ENCODE measurements at regions not wholly inside any gene's neighbourhood (a gene's known extent, or its start where the extent isn't known, plus 50 kb on each side); places are given as distances from the start of the nearest gene placed in this dataset.

GRCh38 chr6:169024047-169024660 lies 229.5 kb downstream of the THBS2 start:
- no peak overlapping the region for H3K4me3 ChIP-seq
- H3K4me2 ChIP-seq: no peak overlapping the region
- no peaks in the 10 kb centered on the region for H3K9me3 ChIP-seq
- ChIA-PET CTCF (no interaction called here), POLR2A (no interaction called here)
- H3K4me1 ChIP-seq: no peaks in the 10 kb centered on the region
- no peak overlapping the region for H3K27ac ChIP-seq
- WGBS (ENCODE audit: missing lambda C conversion rate): 74% methylated on average over 19 of the region's 54 CpGs
- TF ChIP-seq CTCF (IDR thresholded peaks at IDR 0.05) (no peak), ZSCAN20 (CRISPR knock-in tag; IDR thresholded peaks at IDR 0.05) (no peak), BCL3 (IDR thresholded peaks at IDR 0.05) (no peak), RNF2 (IDR thresholded peaks at IDR 0.05; ENCODE audit: borderline replicate concordance, low read depth) (no peak), RFX5 (IDR thresholded peaks at IDR 0.05) (no peak)
- FAIRE-seq: no peak
- no peak for DNase-seq (ENCODE audit: low read depth in 1 of 2, low spot score in 1 of 2)
- ATAC-seq: no peak

GRCh38 chr6:169023161-169023874 lies 230.3 kb downstream of the THBS2 start:
- CTCF ChIA-PET: no interaction called here
- POLR2A ChIA-PET: no interaction called here
- FAIRE-seq (no peak), DNase-seq (ENCODE audit: low read depth in 1 of 2, low spot score in 1 of 2) (no peak), ATAC-seq (no peak)
- H3K4me2 ChIP-seq: no peak overlapping the region
- 76% methylated on average over 23 of the region's 23 CpGs for whole genome bisulfite sequencing (ENCODE audit: missing lambda C conversion rate)
- no peak overlapping the region for H3K27ac ChIP-seq
- TF ChIP-seq ELK1 (IDR thresholded peaks at IDR 0.05; ENCODE audit: low read depth, low read length) (no peak), ZFP36 (IDR thresholded peaks at IDR 0.05; ENCODE audit: borderline replicate concordance, partially characterized antibody) (no peak), GATA3 (IDR thresholded peaks at IDR 0.05; ENCODE audit: borderline replicate concordance) (no peak), NFE2L2 (conservative IDR thresholded peaks at IDR 0.05; ENCODE audit: low read length) (no peak), SMC3 (IDR thresholded peaks at IDR 0.05) (no peak), HOXA7 (CRISPR knock-in tag; IDR thresholded peaks at IDR 0.05) (no peak), POLR2A (IDR thresholded peaks at IDR 0.05; ENCODE audit: low read length) (no peak), SREBF2 (IDR thresholded peaks at IDR 0.05) (no peak), PBX3 (IDR thresholded peaks at IDR 0.05) (no peak)
- no peaks in the 10 kb centered on the region for H3K4me1 ChIP-seq
- no peaks in the 10 kb centered on the region for H3K9me3 ChIP-seq
- no peak overlapping the region for H3K4me3 ChIP-seq

- FAIRE-seq (no peak), DNase-seq (ENCODE audit: low read depth in 1 of 2, low spot score in 1 of 2) (no peak), ATAC-seq (no peak)
- TF ChIP-seq RAD21 (conservative IDR thresholded peaks at IDR 0.05 in 1 of 2, IDR thresholded peaks at IDR 0.05 in 1 of 2) (0 out of 5 replicates have a peak, but pooled peaks of 1 of the 2 experiments have one; percentile 5), HOXB13 (CRISPR knock-in tag; IDR thresholded peaks at IDR 0.05; ENCODE audit: low read depth) (no peak)
- H3K9me3 ChIP-seq: no peaks in the 10 kb centered on the region
- H3K4me3 ChIP-seq: no peak overlapping the region
- 54% methylated on average over 12 of the region's 12 CpGs for WGBS (ENCODE audit: missing lambda C conversion rate)
- ChIA-PET POLR2A (no interaction called here), CTCF (interaction anchor here (1.2 kb wide), 1 partner anchor 652 kb away, joined by 3 read pairs; no protein-coding TSS in a partner anchor)
- H3K4me2 ChIP-seq: no peak overlapping the region
- H3K27ac ChIP-seq: no peak overlapping the region
- no peaks in the 10 kb centered on the region for H3K4me1 ChIP-seq
Observed at GRCh38 chr6:169022079-169022478, 231.6 kb downstream of the THBS2 start.

Measured in A549 (cell line).